ENCODE measurements at regions not wholly inside any gene's neighbourhood (a gene's known extent, or its start where the extent isn't known, plus 50 kb on each side); places are given as distances from the start of the nearest gene placed in this dataset.

- in situ Hi-C loops (cut with MboI; ENCODE audit: low sequenced_read_pairs) = no loop called here
- peak; percentile 8 for DNase-seq
- intact Hi-C loops (cut with micrococcal nuclease) = no loop called here
- H2AFZ ChIP-seq (replicated peaks; ENCODE audit: low read length, poor library complexity) = no peak overlapping the region
- H3K56ac ChIP-seq (ENCODE audit: extremely low read depth, insufficient read depth, low read length) = no peak overlapping the region
- H4K20me1 ChIP-seq (ENCODE audit: insufficient read depth, low read length) = no peaks in the 10 kb centered on the region
- TF ChIP-seq POLR2A (IDR thresholded peaks at IDR 0.05; ENCODE audit: low read depth, low read length) = no peak
- TF ChIP-seq USF2 (IDR thresholded peaks at IDR 0.05; ENCODE audit: low read depth, low read length) = no peak
- no peak for TF ChIP-seq BHLHE40 (IDR thresholded peaks at IDR 0.05; ENCODE audit: low read depth, low read length)
- TF ChIP-seq, protein P1, sequence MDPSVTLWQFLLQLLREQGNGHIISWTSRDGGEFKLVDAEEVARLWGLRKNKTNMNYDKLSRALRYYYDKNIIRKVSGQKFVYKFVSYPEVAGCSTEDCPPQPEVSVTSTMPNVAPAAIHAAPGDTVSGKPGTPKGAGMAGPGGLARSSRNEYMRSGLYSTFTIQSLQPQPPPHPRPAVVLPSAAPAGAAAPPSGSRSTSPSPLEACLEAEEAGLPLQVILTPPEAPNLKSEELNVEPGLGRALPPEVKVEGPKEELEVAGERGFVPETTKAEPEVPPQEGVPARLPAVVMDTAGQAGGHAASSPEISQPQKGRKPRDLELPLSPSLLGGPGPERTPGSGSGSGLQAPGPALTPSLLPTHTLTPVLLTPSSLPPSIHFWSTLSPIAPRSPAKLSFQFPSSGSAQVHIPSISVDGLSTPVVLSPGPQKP (IDR thresholded peaks at IDR 0.05; ENCODE audit: borderline replicate concordance, low read depth, low read length) = no peak
- no peak for TF ChIP-seq RCOR1 (IDR thresholded peaks at IDR 0.05; ENCODE audit: insufficient replicate concordance, low read length)
- no peak for TF ChIP-seq NFE2L2 (IDR thresholded peaks at IDR 0.05; ENCODE audit: low read depth, low read length)
- no peak overlapping the region for H2BK120ac ChIP-seq (ENCODE audit: low read depth, low read length)
- no peak overlapping the region for H3K4me3 ChIP-seq (ENCODE audit: insufficient read depth, low read depth, low read length)
- H3K14ac ChIP-seq (replicated peaks; ENCODE audit: low read depth, low read length) = no peak overlapping the region
- no peaks in the 10 kb centered on the region for H3K36me3 ChIP-seq (ENCODE audit: control insufficient read depth, insufficient read depth, low read length)
- H4K8ac ChIP-seq (ENCODE audit: low read depth in 2 of 2, low read length in 2 of 2) = no peak overlapping the region
- H3K27me3 ChIP-seq (ENCODE audit: control insufficient read depth, insufficient read depth, low read length) = no peaks in the 10 kb centered on the region
- H2BK15ac ChIP-seq (ENCODE audit: low read depth, low read length) = no peak overlapping the region
- no peak overlapping the region for H3K9ac ChIP-seq (ENCODE audit: low read depth, low read length)
- no peak overlapping the region for H2AK9ac ChIP-seq (replicated peaks; ENCODE audit: low read depth, low read length, poor library complexity)
- no peaks in the 10 kb centered on the region for H3K9me3 ChIP-seq (ENCODE audit: control insufficient read depth, insufficient read depth, low read length)
- no peak overlapping the region for H3K18ac ChIP-seq (ENCODE audit: low read depth, low read length)
- no peak overlapping the region for H3K4ac ChIP-seq (ENCODE audit: low read depth, low read length)
- no peak for ATAC-seq (ENCODE audit: low read depth)
- H4K5ac ChIP-seq (ENCODE audit: low read depth, low read length) = no peak overlapping the region
- no peak overlapping the region for H2BK5ac ChIP-seq (ENCODE audit: low read depth, low read length, poor library complexity, severe bottlenecking)
- no CpG with 5 or more reads among the region's 1 CpG for WGBS, 2 experiments (ENCODE audit: extremely low coverage in 2 of 2, insufficient read length in 1 of 2)
- H3K23ac ChIP-seq (ENCODE audit: low read depth, low read length) = no peak overlapping the region
- no TSS peak for BruUV-seq (replicated peaks)
- H4K91ac ChIP-seq (ENCODE audit: insufficient read depth, low read depth, low read length) = no peak overlapping the region
- no peaks in the 10 kb centered on the region for H3K79me1 ChIP-seq (ENCODE audit: low read depth in 1 of 2, low read length in 2 of 2)
- no peak overlapping the region for H2BK20ac ChIP-seq (ENCODE audit: low read depth, low read length)
- no peaks in the 10 kb centered on the region for H3K9me1 ChIP-seq (ENCODE audit: insufficient read depth, low read length)
- dilution Hi-C loops (cut with HindIII; ENCODE audit: low sequenced_read_pairs, unreplicated experiment) = no loop called here
- H3K27ac ChIP-seq (ENCODE audit: insufficient read depth, low read length) = no peak overlapping the region
- no peak overlapping the region for H3K4me2 ChIP-seq (ENCODE audit: low read depth, low read length)
- no peak overlapping the region for H2AK5ac ChIP-seq (ENCODE audit: low read depth, low read length)
- POLR2A ChIA-PET (ENCODE audit: unreplicated experiment) = no interaction called here
- no peaks in the 10 kb centered on the region for H3K4me1 ChIP-seq (ENCODE audit: control insufficient read depth, insufficient read depth, low read length)
- CTCF ChIA-PET = no interaction called here
Observed at GRCh38 chr10:108970016-108970415, 953.3 kb downstream of the XPNPEP1 start.

Measured in IMR-90 (cell line).